Aorta (tissue), 5 donors: ENCODE measurements at regions not wholly inside any gene's neighbourhood (a gene's known extent, or its start where the extent isn't known, plus 50 kb on each side); places are given as distances from the start of the nearest gene placed in this dataset.

ENCODE experiments used
- ATAC-seq: fragments of 200-7000 bp; cut with Tn5 transposase; one replicate; pipeline ENCODE4 v1.9.1; 2022; ENCODE audit warnings: moderate library complexity; ENCODE audit not compliant: low FRiP score
- DNase-seq, 2 donors: peaks; one replicate each; pipeline ENCODE4 v3.0.0-alpha.2; 2020
- H3K27ac ChIP-seq, 2 donors: one replicate each; pipeline ENCODE4 v1.5.1; 2013; ENCODE audit warnings: low read length in 2 of 2, mild to moderate bottlenecking in 2 of 2, moderate library complexity in 2 of 2, control low read depth in 1 of 2, inconsistent platforms in 1 of 2, low read depth in 1 of 2
- H3K27me3 ChIP-seq, 2 donors: one replicate each; pipeline ENCODE4 v1.6.1; 2013; ENCODE audit warnings: control low read depth in 1 of 2, low read length in 1 of 2, mild to moderate bottlenecking in 1 of 2, moderate library complexity in 1 of 2; ENCODE audit not compliant: insufficient read depth in 2 of 2, control insufficient read depth in 1 of 2
- H3K36me3 ChIP-seq, 2 donors: one replicate each; pipeline ENCODE4 v1.6.1; 2013; ENCODE audit warnings: control low read depth in 1 of 2, low read length in 1 of 2, mild to moderate bottlenecking in 1 of 2; ENCODE audit not compliant: insufficient read depth in 2 of 2, control insufficient read depth in 1 of 2
- H3K4me1 ChIP-seq, 2 donors: one replicate each; pipeline ENCODE4 v1.6.1; 2013; ENCODE audit warnings: low read length in 2 of 2, control low read depth in 1 of 2, mild to moderate bottlenecking in 1 of 2, moderate library complexity in 1 of 2; ENCODE audit not compliant: insufficient read depth in 2 of 2, control insufficient read depth in 1 of 2
- H3K4me3 ChIP-seq, 2 donors: one replicate each; pipeline ENCODE4 v1.5.1; 2013; ENCODE audit warnings: low read length in 2 of 2, control low read depth in 1 of 2, mild to moderate bottlenecking in 1 of 2
- H3K9me3 ChIP-seq: one replicate; pipeline ENCODE4 v1.6.1; 2013; ENCODE audit warnings: mild to moderate bottlenecking, low read length; ENCODE audit not compliant: control insufficient read depth
- WGBS, 2 donors: extraction: QIAGEN DNeasy Blood & Tissue Kit; methylation state at CpG; one replicate each; pipeline ENCODE4 v1.1.7; 2013; 5-methylcytosine and 5-hydroxymethylcytosine counted together
- intact Hi-C, 2 donors: fragments of 100-400 bp; cut with DNase I; formaldehyde crosslinking; loops; one replicate each; pipeline versions ENCODE4 v1.14.2 to v1.15.0; 2022
- donor health status: healthy with polysubstance abuse.
- donor health status: Bipolar disorder and iron deficiency.
- donor health status: DM: no; HTN: no; CAD: no.
- donor health status: DM: no; HTN: no; CAD: no.
- donor health status: DM: yes; HTN: yes; CAD: no.

DNA sequence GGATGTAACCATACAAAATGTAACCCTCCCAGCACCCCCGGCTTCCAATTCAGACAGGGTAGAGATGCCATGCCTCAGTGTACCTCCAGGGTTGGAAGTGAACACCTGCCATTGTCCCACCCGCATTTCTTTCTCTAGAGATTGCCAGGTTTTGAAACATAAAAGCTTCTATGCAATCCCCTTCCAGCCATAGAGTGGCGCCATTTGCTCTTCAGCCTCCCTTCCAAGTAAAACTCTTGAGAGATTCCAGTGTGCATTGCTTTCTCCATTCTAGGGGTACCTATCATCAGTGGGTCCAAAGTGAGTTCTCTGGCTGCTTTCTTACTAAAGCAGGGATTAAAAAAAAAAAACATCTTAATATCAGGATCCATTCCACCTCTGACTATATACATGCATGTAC is 133.1 kb upstream of the RPL38 start:
- intact Hi-C loops: no loop called here
- Histone ChIP-seq H3K4me3 (no peak overlapping the region), H3K4me1 (no peaks in the 10 kb centered on the region), H3K36me3 (no peaks in the 10 kb centered on the region), H3K9me3 (peaks cover 6% of the 10 kb centered on the region), H3K27ac (no peak overlapping the region), H3K27me3 (no peaks in the 10 kb centered on the region)
- ATAC-seq: no peak
- DNase-seq: no peak
- WGBS, 2 donors: 84 to 89% methylated on average over 3 of the region's 3 CpGs

DNA sequence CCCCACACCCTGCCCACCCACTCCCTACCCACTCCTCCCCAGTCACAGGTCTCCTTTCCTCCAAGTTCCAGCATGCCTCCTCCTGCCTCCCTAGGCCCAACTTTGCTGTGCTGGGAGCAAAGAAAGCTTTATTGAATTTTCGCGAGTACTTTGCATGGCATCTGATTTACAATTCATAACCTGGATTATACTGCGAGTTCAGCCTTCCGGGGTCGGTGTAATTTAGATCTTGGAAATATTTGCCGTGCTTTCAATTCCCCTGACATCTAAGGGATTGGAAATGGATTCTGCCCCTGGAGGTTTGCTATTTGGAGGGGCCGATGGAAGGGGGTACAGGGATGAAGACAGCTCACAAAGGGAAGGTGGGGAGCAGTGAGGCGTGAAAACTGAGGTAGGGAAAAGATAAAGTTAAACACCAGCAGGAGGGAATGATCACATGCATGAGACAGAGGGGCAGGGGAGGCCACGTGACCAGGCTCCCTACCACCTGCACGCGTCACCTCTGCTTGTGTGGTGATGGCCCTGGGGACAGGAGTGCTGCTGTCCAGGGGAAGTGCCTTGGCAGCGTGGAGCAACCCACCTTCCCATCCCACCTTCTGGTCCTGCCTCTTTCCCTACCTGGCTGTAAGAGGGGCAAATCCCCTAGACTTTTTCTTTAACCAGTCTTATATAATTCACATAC is 132.3 kb upstream of the RPL38 start:
- Histone ChIP-seq H3K4me1 (no peaks in the 10 kb centered on the region), H3K36me3 (no peaks in the 10 kb centered on the region), H3K4me3 (no peak overlapping the region), H3K9me3 (peaks cover 6% of the 10 kb centered on the region), H3K27me3 (no peaks in the 10 kb centered on the region), H3K27ac (no peak overlapping the region)
- intact Hi-C loops: no loop called here
- WGBS, 2 donors: 84 to 88% methylated on average over 12 of the region's 12 CpGs
- DNase-seq: no peak
- ATAC-seq: no peak

DNA sequence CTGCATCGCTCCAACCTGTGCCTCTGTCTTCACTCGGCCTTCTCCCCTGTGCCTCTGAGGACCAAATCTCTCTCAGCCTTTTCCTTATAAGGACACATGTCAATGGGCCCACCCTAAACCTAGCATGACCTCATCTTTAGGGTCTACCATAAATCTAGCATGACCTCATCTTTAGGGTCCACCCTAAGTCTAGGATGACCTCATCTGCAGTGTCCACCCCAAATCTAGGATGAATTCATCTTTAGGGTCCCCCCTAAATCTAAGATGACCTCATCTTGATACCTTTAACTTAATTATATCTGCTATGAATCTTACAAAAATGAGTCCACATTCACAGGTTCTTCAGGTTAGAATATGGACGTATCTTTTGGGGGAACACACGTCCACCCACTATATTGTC is 131.1 kb upstream of the RPL38 start:
- no peaks in the 10 kb centered on the region for H3K36me3 ChIP-seq
- H3K27ac ChIP-seq: no peak overlapping the region
- intact Hi-C loops: no loop called here
- peaks cover 6% of the 10 kb centered on the region for H3K9me3 ChIP-seq
- H3K4me3 ChIP-seq: no peak overlapping the region
- no peaks in the 10 kb centered on the region for H3K4me1 ChIP-seq
- DNase-seq: no peak
- ATAC-seq: no peak
- WGBS, 2 donors: 73 to 77% methylated on average over 4 of the region's 4 CpGs
- no peaks in the 10 kb centered on the region for H3K27me3 ChIP-seq

DNA sequence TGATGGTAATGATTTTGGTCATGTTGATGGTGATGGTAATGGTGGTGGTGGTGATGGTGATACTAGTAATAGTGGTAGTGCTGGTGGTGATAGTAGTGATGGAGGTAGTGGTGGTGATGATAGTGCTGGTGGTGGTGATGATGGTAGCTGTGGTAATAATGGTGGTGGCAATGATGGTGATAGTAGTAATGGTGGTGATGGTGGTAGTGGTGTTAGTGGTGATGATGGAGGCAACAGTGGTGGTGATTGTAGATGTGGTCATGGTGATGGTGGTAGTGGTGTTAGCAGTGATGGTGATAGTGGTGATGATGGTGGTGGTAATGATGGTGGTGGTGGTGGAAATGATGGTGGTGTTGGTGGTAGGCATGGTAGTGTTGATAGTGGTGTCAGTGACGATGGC is 127.0 kb upstream of the RPL38 start:
- Histone ChIP-seq H3K4me1 (no peaks in the 10 kb centered on the region), H3K9me3 (peaks cover 4% of the 10 kb centered on the region), H3K4me3 (no peak overlapping the region), H3K27me3 (no peaks in the 10 kb centered on the region), H3K27ac (no peak overlapping the region), H3K36me3 (no peaks in the 10 kb centered on the region)
- no peak for ATAC-seq
- WGBS, 2 donors: 88 to 94% methylated on average over 1 of the region's 1 CpG
- DNase-seq: no peak
- intact Hi-C loops: no loop called here

DNA sequence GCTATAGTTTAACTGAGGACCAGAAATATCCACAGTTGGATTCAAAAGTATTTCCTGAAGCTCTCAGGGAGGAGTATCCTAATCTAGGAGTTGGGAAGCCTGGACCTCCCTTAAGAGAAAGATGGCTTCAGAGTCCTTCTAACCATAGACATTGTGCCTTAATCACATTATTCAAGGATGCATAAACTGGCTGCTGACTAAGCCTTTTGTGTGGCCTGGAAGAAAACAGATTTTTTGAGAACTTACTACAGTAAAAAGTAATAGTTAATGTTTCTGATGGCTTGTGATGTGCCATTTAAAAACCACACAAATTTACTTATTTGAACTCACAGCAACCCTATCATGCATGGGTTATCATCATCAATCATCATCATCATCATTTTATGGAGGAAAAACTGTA is 126.2 kb upstream of the RPL38 start:
- ATAC-seq (no peak), DNase-seq (no peak)
- H3K27me3 ChIP-seq: no peaks in the 10 kb centered on the region
- H3K4me3 ChIP-seq: no peak overlapping the region
- peaks cover 4% of the 10 kb centered on the region for H3K9me3 ChIP-seq
- no peaks in the 10 kb centered on the region for H3K4me1 ChIP-seq
- H3K27ac ChIP-seq: no peak overlapping the region
- intact Hi-C loops: no loop called here
- H3K36me3 ChIP-seq: no peaks in the 10 kb centered on the region

DNA sequence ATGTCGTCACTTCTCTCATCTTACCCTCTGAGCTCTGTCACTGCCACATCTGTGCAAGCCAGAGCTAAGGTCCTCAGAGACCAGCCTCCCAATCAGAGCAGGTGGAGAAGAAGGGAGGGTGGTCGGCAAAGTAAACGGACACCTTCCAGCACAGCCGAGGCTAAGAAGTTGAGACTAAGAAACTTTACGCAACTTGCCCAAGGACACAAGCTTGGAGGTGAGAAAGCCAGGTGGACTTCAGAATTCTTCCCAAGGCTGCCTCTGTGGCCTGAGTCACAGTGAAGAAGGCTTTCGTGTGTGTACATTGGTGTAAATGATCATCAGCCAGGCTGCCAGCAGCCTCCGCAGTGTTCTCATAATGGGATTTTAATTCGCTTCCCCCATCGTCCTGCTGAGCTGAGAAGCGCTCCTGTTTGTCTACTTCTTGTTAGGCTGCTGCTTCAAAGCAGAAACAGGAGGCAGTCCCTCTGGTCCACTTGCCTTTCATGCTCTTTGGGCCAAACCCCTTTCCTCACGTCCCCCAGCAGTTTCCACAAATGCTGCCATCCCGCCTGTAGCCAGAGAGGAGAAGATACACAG is 125.0 kb upstream of the RPL38 start:
- intact Hi-C loops: no loop called here
- ATAC-seq: no peak

DNA sequence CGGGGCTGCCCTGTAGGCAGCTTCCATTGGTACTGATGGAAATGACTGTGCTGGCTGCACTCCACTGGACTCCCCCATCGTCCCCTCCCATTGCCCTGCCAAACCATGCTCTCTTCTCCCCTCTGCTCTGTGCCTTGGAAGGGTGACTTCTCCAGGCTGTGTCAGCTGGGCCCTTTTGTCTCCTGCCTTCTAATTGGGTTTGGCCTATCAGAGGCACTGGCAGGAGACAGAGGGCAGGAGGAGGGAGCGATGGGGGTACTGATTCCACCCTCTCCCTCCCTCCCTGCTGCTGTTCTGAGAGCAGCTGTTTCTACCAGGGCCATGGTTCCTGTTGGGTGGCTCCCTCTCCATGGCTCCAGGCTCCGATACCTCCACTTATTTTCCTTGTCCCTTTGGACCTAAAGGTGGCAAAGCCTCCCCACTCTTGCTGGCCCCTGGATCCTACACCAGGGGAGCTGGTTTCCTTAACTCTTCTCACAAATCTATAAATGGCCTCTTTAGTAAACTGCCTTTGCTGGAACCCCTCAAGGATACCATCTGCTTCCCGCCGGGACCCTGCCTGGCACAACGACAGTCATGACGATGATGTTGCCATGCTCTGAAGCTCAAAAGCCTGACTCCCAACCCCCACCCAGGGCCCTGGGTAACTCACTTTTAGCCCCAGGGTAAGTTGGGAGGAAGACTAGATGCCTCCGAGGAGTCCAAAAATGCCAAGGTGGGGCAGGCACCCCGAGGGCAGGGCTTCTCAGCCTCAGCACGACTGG is 123.8 kb upstream of the RPL38 start:
- Histone ChIP-seq H3K27me3 (no peaks in the 10 kb centered on the region), H3K9me3 (no peaks in the 10 kb centered on the region), H3K27ac (no peak overlapping the region), H3K4me1 (no peaks in the 10 kb centered on the region), H3K4me3 (no peak overlapping the region), H3K36me3 (no peaks in the 10 kb centered on the region)
- intact Hi-C loops: no loop called here
- DNase-seq: no peak
- 76 to 86% methylated on average over 11 of the region's 11 CpGs for WGBS, 2 donors
- no peak for ATAC-seq

More for the DNA sequence above, 125.0 kb upstream of the RPL38 start:
- no peaks in the 10 kb centered on the region for H3K36me3 ChIP-seq
- H3K4me1 ChIP-seq: no peaks in the 10 kb centered on the region
- DNase-seq: no peak
- H3K4me3 ChIP-seq: no peak overlapping the region
- WGBS, 2 donors: 61 to 67% methylated on average over 12 of the region's 12 CpGs
- no peaks in the 10 kb centered on the region for H3K27me3 ChIP-seq
- H3K9me3 ChIP-seq: peaks cover 4% of the 10 kb centered on the region
- no peak overlapping the region for H3K27ac ChIP-seq

DNA sequence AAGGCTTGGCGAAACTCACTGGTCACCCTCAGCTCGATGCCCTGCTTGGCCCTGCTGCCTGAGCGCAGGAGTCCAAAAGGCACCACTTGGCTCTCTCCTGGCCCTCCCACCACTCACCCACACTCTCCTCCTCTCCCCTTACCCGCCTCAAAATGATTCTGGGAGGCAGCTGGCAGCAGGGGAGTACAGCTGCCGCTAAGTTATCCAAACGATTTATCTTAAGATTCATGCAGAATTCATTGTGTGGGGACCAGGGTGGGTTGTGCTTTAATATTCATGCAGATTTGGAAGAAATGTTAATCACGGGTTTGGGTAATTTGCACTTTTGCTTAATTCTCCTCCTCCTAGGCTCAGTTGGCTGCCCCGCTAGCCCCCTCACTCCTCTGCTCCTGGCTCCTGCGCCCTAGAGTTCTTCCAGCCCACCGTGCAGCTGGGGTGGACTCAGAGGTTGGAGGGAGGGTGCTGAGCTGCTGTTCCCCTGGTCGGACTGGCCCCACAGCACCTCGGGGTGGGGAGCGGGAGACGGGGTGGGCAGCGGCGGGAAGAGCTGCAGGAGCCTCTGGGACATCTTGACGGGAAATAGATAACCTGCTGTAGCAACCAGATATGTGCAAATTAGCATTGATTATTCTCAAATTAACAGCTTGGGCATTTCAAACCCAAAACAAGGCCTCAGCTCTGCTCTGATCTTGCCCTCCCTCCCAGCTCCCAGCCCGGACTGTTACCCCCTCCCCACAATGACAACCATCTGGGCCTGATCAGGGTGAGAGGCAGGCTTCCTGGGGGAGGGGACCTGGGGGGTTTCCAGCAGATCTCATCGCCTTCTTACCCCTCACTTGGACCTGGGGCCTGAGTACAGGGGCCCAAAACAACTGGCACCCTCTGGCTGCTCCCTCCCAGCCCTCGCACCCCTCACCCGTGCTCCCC is 122.6 kb upstream of the RPL38 start:
- ATAC-seq (no peak), DNase-seq (no peak)
- Histone ChIP-seq H3K36me3 (no peaks in the 10 kb centered on the region), H3K9me3 (peaks cover 2% of the 10 kb centered on the region), H3K4me1 (no peaks in the 10 kb centered on the region), H3K27ac (no peak overlapping the region), H3K4me3 (no peak overlapping the region), H3K27me3 (no peaks in the 10 kb centered on the region)
- intact Hi-C loops: no loop called here
- WGBS, 2 donors: 52 to 57% methylated on average over 21 of the region's 21 CpGs
